IMR-90 (cell line): ENCODE measurements at regions not wholly inside any gene's neighbourhood (a gene's known extent, or its start where the extent isn't known, plus 50 kb on each side); places are given as distances from the start of the nearest gene placed in this dataset.

Experiments used
- ATAC-seq: fragments of 200-7000 bp; cut with Tn5 transposase; 2 replicates; pipeline ENCODE4 v1.9.1; 2020; ENCODE audit warnings: low read depth, mild to moderate bottlenecking, moderate library complexity
- BruUV-seq: library from RNA; stranded (reverse); fragments of 400-500 nt; replicated peaks from 2 replicates; lab custom pipeline; 2021; lab: Mats Ljungman, UMichigan
- CTCF ChIA-PET: fragments of 300-600 bp; formaldehyde crosslinking; extraction: SDS; loops from one replicate; lab custom pipeline; 2021; ENCODE audit warnings: antibody characterized with exemption; lab: Yijun Ruan, JAX
- POLR2A ChIA-PET: fragments of 300-600 bp; sonication (Branson Sonifier 250); formaldehyde crosslinking; loops from one replicate; lab custom pipeline; 2022; ENCODE audit warnings: antibody characterized with exemption; ENCODE audit not compliant: unreplicated experiment; lab: Charles Lee
- DNase-seq: peaks from one replicate; pipeline ENCODE4 v3.0.0; 2013
- H2AFZ ChIP-seq: replicated peaks from 2 replicates; pipeline ENCODE3; 2013; ENCODE audit warnings: low read length, mild to moderate bottlenecking; ENCODE audit not compliant: poor library complexity
- H2AK5ac ChIP-seq: 2 replicates; pipeline ENCODE4 v1.6.1; 2013; ENCODE audit warnings: low read depth, low read length, inconsistent platforms
- H2AK9ac ChIP-seq: replicated peaks from 2 replicates; pipeline ENCODE3; 2013; ENCODE audit warnings: mild to moderate bottlenecking, low read depth, low read length, moderate library complexity; ENCODE audit not compliant: poor library complexity
- H2BK120ac ChIP-seq: 2 replicates; pipeline ENCODE4 v1.6.1; 2013; ENCODE audit warnings: low read depth, low read length, inconsistent platforms
- H2BK15ac ChIP-seq: 3 replicates; pipeline ENCODE4 v1.6.1; 2013; ENCODE audit warnings: low read depth, low read length, inconsistent platforms
- H2BK20ac ChIP-seq: 2 replicates; pipeline ENCODE4 v1.6.1; 2013; ENCODE audit warnings: low read depth, mild to moderate bottlenecking, inconsistent platforms, low read length, moderate library complexity
- H2BK5ac ChIP-seq: 2 replicates; pipeline ENCODE4 v1.6.1; 2013; ENCODE audit warnings: mild to moderate bottlenecking, low read depth, low read length, inconsistent platforms; ENCODE audit not compliant: poor library complexity, severe bottlenecking
- H3K14ac ChIP-seq: replicated peaks from 2 replicates; pipeline ENCODE4 v1.6.1; 2013; ENCODE audit warnings: low read depth, low read length, inconsistent platforms
- H3K18ac ChIP-seq: 2 replicates; pipeline ENCODE4 v1.6.1; 2013; ENCODE audit warnings: low read depth, low read length, control low read depth
- H3K23ac ChIP-seq: 2 replicates; pipeline ENCODE4 v1.6.1; 2013; ENCODE audit warnings: low read depth, low read length, inconsistent platforms
- H3K27ac ChIP-seq: 2 replicates; pipeline ENCODE4 v1.5.1; 2013; ENCODE audit warnings: mild to moderate bottlenecking, control low read depth, low read length; ENCODE audit not compliant: insufficient read depth
- H3K27me3 ChIP-seq: 2 replicates; pipeline ENCODE4 v1.6.1; 2013; ENCODE audit warnings: low read length; ENCODE audit not compliant: control insufficient read depth, insufficient read depth
- H3K36me3 ChIP-seq: 2 replicates; pipeline ENCODE4 v1.6.1; 2013; ENCODE audit warnings: low read length, mixed read lengths; ENCODE audit not compliant: control insufficient read depth, insufficient read depth
- H3K4ac ChIP-seq: 2 replicates; pipeline ENCODE4 v1.6.1; 2013; ENCODE audit warnings: low read depth, low read length, inconsistent platforms
- H3K4me1 ChIP-seq: 2 replicates; pipeline ENCODE4 v1.6.1; 2013; ENCODE audit warnings: low read length, mixed read lengths; ENCODE audit not compliant: control insufficient read depth, insufficient read depth
- H3K4me2 ChIP-seq: 2 replicates; pipeline ENCODE4 v1.6.1; 2013; ENCODE audit warnings: low read depth, mild to moderate bottlenecking, control low read depth, low read length, moderate library complexity
- H3K4me3 ChIP-seq: 2 replicates; pipeline ENCODE4 v1.5.1; 2013; ENCODE audit warnings: low read depth, mild to moderate bottlenecking, control low read depth, low read length, moderate library complexity; ENCODE audit not compliant: insufficient read depth
- H3K56ac ChIP-seq: 2 replicates; pipeline ENCODE4 v1.6.1; 2013; ENCODE audit warnings: low read length, inconsistent platforms; ENCODE audit not compliant: insufficient read depth; ENCODE audit errors: extremely low read depth
- H3K79me1 ChIP-seq, 2 experiments: 2 replicates each; pipeline ENCODE4 v1.6.1; 2013; ENCODE audit warnings: low read length in 2 of 2, inconsistent platforms in 1 of 2, low read depth in 1 of 2
- H3K9ac ChIP-seq: 2 replicates; pipeline ENCODE4 v1.6.1; 2013; ENCODE audit warnings: low read depth, low read length, control low read depth
- H3K9me1 ChIP-seq: 2 replicates; pipeline ENCODE4 v1.6.1; 2013; ENCODE audit warnings: low read length, inconsistent platforms; ENCODE audit not compliant: insufficient read depth
- H3K9me3 ChIP-seq: 2 replicates; pipeline ENCODE4 v1.6.1; 2013; ENCODE audit warnings: low read length; ENCODE audit not compliant: control insufficient read depth, insufficient read depth
- H4K20me1 ChIP-seq: 2 replicates; pipeline ENCODE4 v1.6.1; 2013; ENCODE audit warnings: low read length, inconsistent platforms; ENCODE audit not compliant: insufficient read depth
- H4K5ac ChIP-seq: 2 replicates; pipeline ENCODE4 v1.6.1; 2013; ENCODE audit warnings: mild to moderate bottlenecking, low read depth, low read length, control low read depth
- H4K8ac ChIP-seq, 2 experiments: 2 replicates each; pipeline ENCODE4 v1.6.1; 2013; ENCODE audit warnings: low read depth in 2 of 2, low read length in 2 of 2, control low read depth in 1 of 2, inconsistent platforms in 1 of 2
- H4K91ac ChIP-seq: 2 replicates; pipeline ENCODE4 v1.6.1; 2013; ENCODE audit warnings: low read depth, low read length, inconsistent platforms; ENCODE audit not compliant: insufficient read depth
- BHLHE40 ChIP-seq: fragments of 150-350 bp; IDR thresholded peaks from 2 replicates; pipeline ENCODE4 v1.6.1; 2016; ENCODE audit warnings: mild to moderate bottlenecking, low read depth, low read length
- CHD1 ChIP-seq: IDR thresholded peaks from 2 replicates; pipeline ENCODE4 v1.6.1; 2012; ENCODE audit warnings: low read depth, low read length, improper control_type of control experiment
- CTCF ChIP-seq: conservative IDR thresholded peaks from 2 replicates; pipeline ENCODE4 v1.5.1; 2012; ENCODE audit warnings: mild to moderate bottlenecking, low read depth, low read length, improper control_type of control experiment
- ELK1 ChIP-seq: fragments of 150-350 bp; IDR thresholded peaks from 2 replicates; pipeline ENCODE4 v1.6.1; 2016; ENCODE audit warnings: low read depth, mild to moderate bottlenecking, low read length, moderate library complexity, borderline replicate concordance
- FOS ChIP-seq: fragments of 150-350 bp; IDR thresholded peaks from 2 replicates; pipeline ENCODE4 v1.6.1; 2016; ENCODE audit warnings: low read depth, low read length
- MXI1 ChIP-seq: IDR thresholded peaks from 2 replicates; pipeline ENCODE4 v1.6.1; 2012; ENCODE audit warnings: low read depth, mild to moderate bottlenecking, low read length, moderate library complexity, borderline replicate concordance
- POLR2A ChIP-seq: IDR thresholded peaks from 2 replicates; pipeline ENCODE4 v1.6.1; 2012; ENCODE audit warnings: mild to moderate bottlenecking, low read depth, low read length
- RAD21 ChIP-seq: IDR thresholded peaks from 2 replicates; pipeline ENCODE4 v1.6.1; 2012; ENCODE audit warnings: low read length, improper control_type of control experiment
- SMC3 ChIP-seq: fragments of 150-350 bp; IDR thresholded peaks from 2 replicates; pipeline ENCODE4 v1.6.1; 2016; ENCODE audit warnings: low read depth, mild to moderate bottlenecking, antibody characterized with exemption, low read length, moderate library complexity
- WGBS, 2 experiments: methylation state at CpG; one replicate each; pipeline versions ENCODE4 v1.1.5 to v1.1.7; 2013; ENCODE audit warnings: missing lambda C conversion rate in 2 of 2; ENCODE audit not compliant: insufficient read length in 1 of 2; ENCODE audit errors: extremely low coverage in 2 of 2; 5-methylcytosine and 5-hydroxymethylcytosine counted together
- dilution Hi-C: fragments of 300-500 bp; cut with HindIII; formaldehyde crosslinking; loops from one replicate; pipeline ENCODE4 v1.14.3; 2018; ENCODE audit warnings: low sequenced_read_pairs; ENCODE audit not compliant: unreplicated experiment
- in situ Hi-C: fragments of 300-500 bp; cut with MboI; formaldehyde crosslinking; loops from 3 replicates; pipeline ENCODE4 v1.14.3; 2019; ENCODE audit warnings: low sequenced_read_pairs, inconsistent platforms, mixed read lengths
- intact Hi-C: fragments of 100-400 bp; cut with micrococcal nuclease; formaldehyde crosslinking; loops from 2 replicates; pipeline ENCODE4 v1.10.0; 2022

- dilution Hi-C loops: no loop called here
- POLR2A ChIA-PET: no interaction called here
Measured at GRCh38 chr2:150375333-150375732, 112.1 kb downstream of the RND3 start.

More at GRCh38 chr2:150375333-150375732, 112.1 kb downstream of the RND3 start:
- no peaks in the 10 kb centered on the region for H3K9me3 ChIP-seq
- in situ Hi-C loops (no loop called here), intact Hi-C loops (loop anchor here (10.0 kb wide), 1 partner anchor 71 kb away; no protein-coding TSS in a partner anchor)
- H4K91ac ChIP-seq: no peak overlapping the region
- TF ChIP-seq FOS: no peak
- no peak for TF ChIP-seq POLR2A
- TF ChIP-seq MXI1: no peak
- no peak for TF ChIP-seq SMC3
- TF ChIP-seq BHLHE40: no peak
- TF ChIP-seq CHD1: no peak
- TF ChIP-seq RAD21: no peak
- TF ChIP-seq ELK1: no peak
- TF ChIP-seq CTCF: no peak
- H3K18ac ChIP-seq: no peak overlapping the region
- no CpG with 5 or more reads among the region's 2 CpGs for WGBS, 2 experiments
- H2BK120ac ChIP-seq: no peak overlapping the region
- no peak overlapping the region for H3K4ac ChIP-seq
- no peak overlapping the region for H2AFZ ChIP-seq
- no peak overlapping the region for H4K8ac ChIP-seq
- no peak overlapping the region for H2BK5ac ChIP-seq
- ATAC-seq (no peak), DNase-seq (no peak)
- H3K4me1 ChIP-seq: no peaks in the 10 kb centered on the region; the same call in 1 of the 2 replicates
- CTCF ChIA-PET: no interaction called here
- no peaks in the 10 kb centered on the region for H3K36me3 ChIP-seq
- no TSS peak for BruUV-seq
- no peak overlapping the region for H2BK15ac ChIP-seq
- no peak overlapping the region for H2AK5ac ChIP-seq
- no peak overlapping the region for H4K5ac ChIP-seq
- no peak overlapping the region for H3K14ac ChIP-seq
- no peak overlapping the region for H3K9ac ChIP-seq
- H3K4me2 ChIP-seq: no peak overlapping the region
- H3K9me1 ChIP-seq: no peaks in the 10 kb centered on the region
- H3K79me1 ChIP-seq: no peaks in the 10 kb centered on the region
- no peak overlapping the region for H2BK20ac ChIP-seq
- no peak overlapping the region for H3K27ac ChIP-seq
- no peaks in the 10 kb centered on the region for H3K27me3 ChIP-seq
- H4K20me1 ChIP-seq: no peaks in the 10 kb centered on the region
- H2AK9ac ChIP-seq: no peak overlapping the region
- no peak overlapping the region for H3K56ac ChIP-seq
- no peak overlapping the region for H3K23ac ChIP-seq
- no peak overlapping the region for H3K4me3 ChIP-seq
